ENCODE measurements at regions not wholly inside any gene's neighbourhood (a gene's known extent, or its start where the extent isn't known, plus 50 kb on each side); places are given as distances from the start of the nearest gene placed in this dataset.

DNA sequence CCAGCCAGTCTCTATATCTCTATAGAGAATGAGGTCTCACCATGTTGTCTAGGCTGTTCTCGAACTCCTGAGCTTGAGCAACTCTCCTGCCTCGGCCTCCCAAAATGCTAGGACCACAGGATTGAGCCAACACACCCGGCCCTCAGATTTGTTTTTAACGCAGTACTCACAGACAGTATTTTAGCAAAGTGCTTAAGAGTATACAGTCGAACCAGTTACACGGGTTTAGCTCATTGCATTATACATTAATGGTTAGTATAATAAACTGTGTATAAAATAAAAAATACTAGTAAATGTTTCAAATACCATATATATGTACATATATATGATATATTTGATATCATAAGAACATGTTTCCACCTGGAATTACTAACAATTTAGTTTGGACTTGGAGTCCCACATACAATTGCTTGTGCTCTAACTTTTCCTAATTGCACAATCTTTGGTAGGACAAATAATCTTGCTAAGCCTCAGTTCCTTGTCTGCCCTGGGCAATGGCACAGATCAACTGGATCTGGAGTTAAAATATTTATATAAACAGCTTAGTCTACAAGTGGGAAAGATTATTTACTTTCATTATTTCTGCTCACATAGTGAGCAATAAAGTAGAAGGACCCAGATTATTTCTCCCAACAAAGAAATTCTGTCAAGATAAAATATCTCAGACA, 508.9 kb upstream of the LRATD1 start:
- no peak overlapping the region for H3K9ac ChIP-seq (ENCODE audit: low read length in 2 of 2)

DNA sequence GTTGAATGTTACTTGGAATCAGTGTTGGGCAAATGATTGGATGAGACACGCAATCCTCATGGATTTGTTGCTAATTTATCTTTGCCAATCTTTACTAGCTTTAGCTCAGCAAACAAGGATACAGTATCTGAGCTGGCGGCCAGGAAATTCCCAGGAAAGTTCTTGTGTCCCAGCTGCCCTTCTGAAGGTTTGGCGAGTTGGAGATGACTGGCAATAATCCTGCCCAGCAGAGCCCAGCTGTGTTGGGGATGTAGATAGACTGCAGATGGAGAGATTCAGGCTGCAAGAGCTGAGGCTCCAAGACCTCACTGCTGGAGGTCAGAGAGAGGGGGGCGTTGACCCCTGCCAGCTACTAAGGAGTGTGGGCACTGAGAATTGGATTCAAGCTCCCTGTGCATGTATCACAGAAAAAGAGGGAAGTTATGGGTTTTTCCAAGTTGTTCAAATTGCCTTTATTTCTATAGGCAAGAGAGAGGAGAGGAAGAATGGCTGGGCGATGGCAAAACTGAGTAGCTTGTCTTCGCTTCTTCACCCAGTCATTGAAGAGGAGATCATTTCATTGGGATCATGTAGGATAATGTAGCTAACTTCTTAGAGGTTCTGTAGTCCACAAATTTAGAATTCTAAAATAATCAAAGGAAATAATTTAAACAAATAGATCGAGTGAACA, 506.8 kb upstream of the LRATD1 start:
- H3K9ac ChIP-seq (ENCODE audit: low read length in 2 of 2): no peak overlapping the region

More for the DNA sequence above, 508.9 kb upstream of the LRATD1 start:
- Histone ChIP-seq H3K27me3 (ENCODE audit: control insufficient read depth in 1 of 2, insufficient read depth in 2 of 2, low read length in 2 of 2) (no peaks in the 10 kb centered on the region), H3K9me3 (ENCODE audit: control insufficient read depth in 2 of 2, low read length in 2 of 2) (no peaks in the 10 kb centered on the region), H3K4me3 (ENCODE audit: low read length in 2 of 2) (no peak overlapping the region), H3K27ac (ENCODE audit: low read length) (no peak overlapping the region), H3K36me3 (ENCODE audit: control insufficient read depth in 2 of 2, insufficient read depth in 2 of 2, low read length in 2 of 2) (no peaks in the 10 kb centered on the region), H3K4me1 (ENCODE audit: control insufficient read depth, insufficient read depth, low read length) (no peaks in the 10 kb centered on the region)

DNA sequence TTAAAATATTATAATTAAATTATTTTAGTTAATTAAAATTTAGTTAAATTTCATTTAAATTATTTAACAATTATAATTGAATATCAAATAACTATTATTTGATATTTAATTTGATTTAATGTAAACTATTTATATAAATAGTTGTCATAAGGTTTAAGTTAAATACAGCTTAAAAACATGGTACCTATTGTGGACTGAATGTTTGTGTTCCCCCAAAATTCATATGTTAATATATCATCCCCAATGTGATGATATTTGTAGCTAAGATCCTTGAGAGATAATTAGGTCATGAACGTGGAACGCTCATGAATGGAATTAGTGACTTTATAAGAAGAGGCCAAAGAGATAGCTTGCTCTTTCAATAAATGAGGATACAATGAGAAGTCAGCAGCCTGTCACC, 505.7 kb upstream of the LRATD1 start:
- H3K4me3 ChIP-seq (ENCODE audit: low read length in 2 of 2): no peak overlapping the region

More for the DNA sequence above, 506.8 kb upstream of the LRATD1 start:
- Histone ChIP-seq H3K36me3 (ENCODE audit: control insufficient read depth in 2 of 2, insufficient read depth in 2 of 2, low read length in 2 of 2) (no peaks in the 10 kb centered on the region), H3K27ac (ENCODE audit: low read length) (no peak overlapping the region), H3K4me3 (ENCODE audit: low read length in 2 of 2) (no peak overlapping the region), H3K4me1 (ENCODE audit: control insufficient read depth, insufficient read depth, low read length) (no peaks in the 10 kb centered on the region), H3K27me3 (ENCODE audit: control insufficient read depth in 1 of 2, insufficient read depth in 2 of 2, low read length in 2 of 2) (no peaks in the 10 kb centered on the region), H3K9me3 (ENCODE audit: control insufficient read depth in 2 of 2, low read length in 2 of 2) (no peaks in the 10 kb centered on the region)

DNA sequence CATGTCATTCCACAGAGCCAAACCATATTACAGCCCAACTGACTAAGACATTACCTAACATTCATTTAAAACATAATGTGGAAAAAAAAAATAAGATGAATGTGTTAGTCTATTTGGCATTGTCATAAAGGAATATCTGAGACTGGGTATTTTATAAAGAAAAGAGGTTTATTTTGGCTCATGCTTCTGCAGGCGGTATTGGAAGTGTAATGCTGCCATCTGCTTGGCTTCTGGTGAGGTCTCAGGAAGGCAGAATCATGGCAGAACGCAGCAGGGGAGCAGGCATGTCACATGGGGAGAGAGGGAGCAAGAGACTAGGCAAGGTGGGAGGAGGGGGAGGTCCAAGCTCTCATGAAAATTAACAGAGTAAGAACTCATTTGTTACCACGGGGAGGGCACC, 504.8 kb upstream of the LRATD1 start:
- H3K4me1 ChIP-seq (ENCODE audit: control insufficient read depth, insufficient read depth, low read length): no peaks in the 10 kb centered on the region
- H3K4me3 ChIP-seq (ENCODE audit: low read length in 2 of 2): no peak overlapping the region
- no peaks in the 10 kb centered on the region for H3K27me3 ChIP-seq (ENCODE audit: control insufficient read depth in 1 of 2, insufficient read depth in 2 of 2, low read length in 2 of 2)
- H3K9me3 ChIP-seq (ENCODE audit: control insufficient read depth in 2 of 2, low read length in 2 of 2): no peaks in the 10 kb centered on the region
- no peaks in the 10 kb centered on the region for H3K36me3 ChIP-seq (ENCODE audit: control insufficient read depth in 2 of 2, insufficient read depth in 2 of 2, low read length in 2 of 2)
- H3K27ac ChIP-seq (ENCODE audit: low read length): no peak overlapping the region
- no peak overlapping the region for H3K9ac ChIP-seq (ENCODE audit: low read length in 2 of 2)

More for the DNA sequence above, 505.7 kb upstream of the LRATD1 start:
- Histone ChIP-seq H3K9ac (ENCODE audit: low read length in 2 of 2) (no peak overlapping the region), H3K36me3 (ENCODE audit: control insufficient read depth in 2 of 2, insufficient read depth in 2 of 2, low read length in 2 of 2) (no peaks in the 10 kb centered on the region), H3K27ac (ENCODE audit: low read length) (no peak overlapping the region), H3K27me3 (ENCODE audit: control insufficient read depth in 1 of 2, insufficient read depth in 2 of 2, low read length in 2 of 2) (no peaks in the 10 kb centered on the region), H3K9me3 (ENCODE audit: control insufficient read depth in 2 of 2, low read length in 2 of 2) (no peaks in the 10 kb centered on the region), H3K4me1 (ENCODE audit: control insufficient read depth, insufficient read depth, low read length) (no peaks in the 10 kb centered on the region)

DNA sequence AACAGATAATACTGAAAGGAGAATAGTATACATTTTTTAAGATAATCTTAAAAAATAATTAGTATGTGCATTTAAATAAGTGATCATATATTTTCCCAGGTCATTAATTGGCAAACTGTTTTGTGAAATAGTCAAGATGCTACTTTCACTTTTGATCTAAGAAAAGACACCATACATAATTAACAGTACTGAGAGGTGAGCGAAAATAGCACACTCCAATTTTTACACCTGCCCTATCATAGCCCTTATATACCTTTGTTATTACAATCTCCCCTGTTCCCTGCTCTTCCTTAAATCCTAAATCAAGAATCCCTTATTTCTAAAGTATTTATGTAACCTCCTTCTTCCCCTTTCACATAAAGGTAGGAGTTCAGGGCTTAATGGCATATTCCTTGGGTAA, 500.1 kb upstream of the LRATD1 start:
- Histone ChIP-seq H3K4me3 (ENCODE audit: low read length in 2 of 2) (no peak overlapping the region), H3K27me3 (ENCODE audit: control insufficient read depth in 1 of 2, insufficient read depth in 2 of 2, low read length in 2 of 2) (no peaks in the 10 kb centered on the region), H3K36me3 (ENCODE audit: control insufficient read depth in 2 of 2, insufficient read depth in 2 of 2, low read length in 2 of 2) (no peaks in the 10 kb centered on the region), H3K4me1 (ENCODE audit: control insufficient read depth, insufficient read depth, low read length) (no peaks in the 10 kb centered on the region), H3K9me3 (ENCODE audit: control insufficient read depth in 2 of 2, low read length in 2 of 2) (no peaks in the 10 kb centered on the region), H3K9ac (ENCODE audit: low read length in 2 of 2) (no peak overlapping the region), H3K27ac (ENCODE audit: low read length) (no peak overlapping the region)

DNA sequence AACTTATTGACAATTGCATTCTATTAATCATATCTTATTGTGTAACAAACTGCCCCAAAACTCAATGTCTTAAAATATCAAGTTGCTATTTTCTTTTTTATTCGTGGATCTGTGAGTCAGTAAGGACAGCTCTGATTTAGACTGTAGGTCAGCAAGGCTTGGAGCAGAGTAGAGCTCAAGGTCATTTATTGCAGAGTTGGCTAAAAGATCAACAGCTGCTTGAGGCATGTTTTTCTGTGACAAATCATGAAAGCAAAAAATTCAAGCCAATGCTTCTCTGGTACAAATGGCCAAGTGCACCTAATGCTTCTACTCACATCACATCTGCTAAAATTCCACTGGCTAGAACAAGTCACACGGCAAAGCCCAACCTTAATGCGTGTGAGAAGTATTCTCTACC, 497.7 kb upstream of the LRATD1 start:
- H3K9ac ChIP-seq (ENCODE audit: low read length in 2 of 2): no peak overlapping the region
- H3K27ac ChIP-seq (ENCODE audit: low read length): no peak overlapping the region
- no peak overlapping the region for H3K4me3 ChIP-seq (ENCODE audit: low read length in 2 of 2)
- H3K9me3 ChIP-seq (ENCODE audit: control insufficient read depth in 2 of 2, low read length in 2 of 2): no peaks in the 10 kb centered on the region
- no peaks in the 10 kb centered on the region for H3K4me1 ChIP-seq (ENCODE audit: control insufficient read depth, insufficient read depth, low read length)
- H3K36me3 ChIP-seq (ENCODE audit: control insufficient read depth in 2 of 2, insufficient read depth in 2 of 2, low read length in 2 of 2): no peaks in the 10 kb centered on the region
- H3K27me3 ChIP-seq (ENCODE audit: control insufficient read depth in 1 of 2, insufficient read depth in 2 of 2, low read length in 2 of 2): no peaks in the 10 kb centered on the region

DNA sequence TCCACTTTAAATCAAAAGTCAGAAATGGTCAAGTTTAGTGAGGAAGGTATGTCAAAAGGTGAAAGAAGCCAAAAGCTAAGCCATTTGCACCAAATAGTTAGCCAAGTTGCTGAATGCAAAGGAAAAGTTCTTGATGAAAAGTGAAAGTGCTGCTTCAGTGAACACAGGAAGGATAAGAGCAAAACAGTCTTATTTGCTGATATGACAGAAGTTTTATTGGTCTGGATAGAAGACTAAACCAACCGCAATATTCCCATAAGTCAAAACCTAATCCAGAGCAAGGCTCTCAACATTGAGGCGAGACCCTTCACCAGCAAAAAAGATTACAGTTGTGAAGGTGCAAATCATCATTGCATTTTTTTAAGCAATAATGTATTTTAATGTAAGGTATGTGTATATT, 496.5 kb upstream of the LRATD1 start:
- Histone ChIP-seq H3K27ac (ENCODE audit: low read length) (no peak overlapping the region), H3K27me3 (ENCODE audit: control insufficient read depth in 1 of 2, insufficient read depth in 2 of 2, low read length in 2 of 2) (no peaks in the 10 kb centered on the region), H3K9ac (ENCODE audit: low read length in 2 of 2) (no peak overlapping the region), H3K9me3 (ENCODE audit: control insufficient read depth in 2 of 2, low read length in 2 of 2) (no peaks in the 10 kb centered on the region), H3K4me1 (ENCODE audit: control insufficient read depth, insufficient read depth, low read length) (no peaks in the 10 kb centered on the region), H3K4me3 (ENCODE audit: low read length in 2 of 2) (no peak overlapping the region), H3K36me3 (ENCODE audit: control insufficient read depth in 2 of 2, insufficient read depth in 2 of 2, low read length in 2 of 2) (no peaks in the 10 kb centered on the region)

DNA sequence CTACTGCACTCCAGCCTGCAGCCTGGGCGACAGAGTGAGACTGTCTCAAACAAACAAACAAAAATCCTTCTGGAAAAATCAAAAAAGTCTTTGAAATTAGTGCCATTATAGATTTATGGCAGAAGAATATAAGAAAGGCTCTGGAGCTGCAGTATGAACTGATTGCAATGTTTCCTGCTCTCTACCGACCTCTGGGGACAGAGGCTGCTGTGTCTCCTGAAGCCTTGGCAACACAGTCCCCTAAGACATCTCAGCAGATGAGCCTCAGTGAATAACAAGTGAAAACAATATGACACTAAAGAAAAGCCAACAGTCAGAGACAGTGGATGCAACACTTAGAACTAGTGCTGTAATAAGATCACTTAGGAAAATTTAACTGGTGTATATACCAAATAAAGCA, 494.9 kb upstream of the LRATD1 start:
- no peak overlapping the region for H3K4me3 ChIP-seq (ENCODE audit: low read length in 2 of 2)
- no peak overlapping the region for H3K27ac ChIP-seq (ENCODE audit: low read length)
- no peaks in the 10 kb centered on the region for H3K9me3 ChIP-seq (ENCODE audit: control insufficient read depth in 2 of 2, low read length in 2 of 2)
- no peaks in the 10 kb centered on the region for H3K36me3 ChIP-seq (ENCODE audit: control insufficient read depth in 2 of 2, insufficient read depth in 2 of 2, low read length in 2 of 2)
- no peak overlapping the region for H3K9ac ChIP-seq (ENCODE audit: low read length in 2 of 2)
- H3K4me1 ChIP-seq (ENCODE audit: control insufficient read depth, insufficient read depth, low read length): no peaks in the 10 kb centered on the region
- no peaks in the 10 kb centered on the region for H3K27me3 ChIP-seq (ENCODE audit: control insufficient read depth in 1 of 2, insufficient read depth in 2 of 2, low read length in 2 of 2)

DNA sequence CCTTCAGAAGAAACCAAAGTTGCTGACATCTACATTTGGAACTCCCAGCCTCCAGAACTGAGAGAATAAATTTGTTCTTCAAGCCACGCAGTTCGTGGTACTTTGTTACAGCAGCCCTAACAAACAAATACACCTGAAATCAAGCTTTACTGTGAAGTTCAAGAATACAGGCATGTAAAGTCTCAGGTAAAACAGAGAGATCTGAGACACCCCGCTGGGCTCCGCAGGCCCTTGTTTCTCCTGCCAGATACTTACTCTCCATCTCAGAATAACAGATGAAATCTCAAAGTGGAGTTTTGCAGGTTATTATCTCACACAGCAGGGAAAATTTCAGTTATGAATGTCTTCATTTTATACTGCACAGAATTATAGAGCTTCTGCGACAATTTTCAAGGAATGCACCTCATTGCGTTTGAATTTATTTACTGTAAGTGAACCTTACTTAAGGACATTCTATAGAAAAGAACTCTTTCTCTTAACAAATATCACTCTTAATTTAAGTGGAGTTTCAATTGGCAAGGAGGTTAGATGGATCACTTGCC, 492.4 kb upstream of the LRATD1 start:
- no peaks in the 10 kb centered on the region for H3K27me3 ChIP-seq (ENCODE audit: control insufficient read depth in 1 of 2, insufficient read depth in 2 of 2, low read length in 2 of 2)
- H3K27ac ChIP-seq (ENCODE audit: low read length): no peak overlapping the region
- H3K4me1 ChIP-seq (ENCODE audit: control insufficient read depth, insufficient read depth, low read length): no peaks in the 10 kb centered on the region
- no peak overlapping the region for H3K4me3 ChIP-seq (ENCODE audit: low read length in 2 of 2)
- H3K9ac ChIP-seq (ENCODE audit: low read length in 2 of 2): no peak overlapping the region
- no peaks in the 10 kb centered on the region for H3K36me3 ChIP-seq (ENCODE audit: control insufficient read depth in 2 of 2, insufficient read depth in 2 of 2, low read length in 2 of 2)
- no peaks in the 10 kb centered on the region for H3K9me3 ChIP-seq (ENCODE audit: control insufficient read depth in 2 of 2, low read length in 2 of 2)

DNA sequence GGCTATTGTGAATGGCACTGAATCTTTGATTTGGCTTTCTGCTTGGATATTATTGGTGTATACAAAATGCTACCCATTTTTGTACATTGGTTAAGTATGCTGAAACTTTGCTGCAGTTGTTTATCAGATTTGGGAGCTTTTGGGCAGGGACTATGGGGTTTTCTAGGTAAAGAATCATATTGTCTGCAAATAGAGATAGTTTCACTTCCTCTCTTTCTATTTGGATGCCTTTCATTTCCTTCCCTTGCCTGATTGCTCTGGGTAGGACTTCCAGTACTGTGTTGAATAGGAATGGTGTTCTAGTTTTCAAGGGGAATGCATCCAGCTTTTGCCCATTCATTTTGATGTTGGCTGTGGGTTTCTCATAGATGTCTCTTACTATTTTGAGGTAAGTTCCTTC, 489.1 kb upstream of the LRATD1 start:
- H3K27me3 ChIP-seq (ENCODE audit: control insufficient read depth in 1 of 2, insufficient read depth in 2 of 2, low read length in 2 of 2): no peaks in the 10 kb centered on the region
- H3K4me3 ChIP-seq (ENCODE audit: low read length in 2 of 2): no peak overlapping the region
- no peaks in the 10 kb centered on the region for H3K36me3 ChIP-seq (ENCODE audit: control insufficient read depth in 2 of 2, insufficient read depth in 2 of 2, low read length in 2 of 2)
- no peak overlapping the region for H3K27ac ChIP-seq (ENCODE audit: low read length)
- H3K4me1 ChIP-seq (ENCODE audit: control insufficient read depth, insufficient read depth, low read length): no peaks in the 10 kb centered on the region
- H3K9ac ChIP-seq (ENCODE audit: low read length in 2 of 2): no peak overlapping the region
- H3K9me3 ChIP-seq (ENCODE audit: control insufficient read depth in 2 of 2, low read length in 2 of 2): no peaks in the 10 kb centered on the region

DNA sequence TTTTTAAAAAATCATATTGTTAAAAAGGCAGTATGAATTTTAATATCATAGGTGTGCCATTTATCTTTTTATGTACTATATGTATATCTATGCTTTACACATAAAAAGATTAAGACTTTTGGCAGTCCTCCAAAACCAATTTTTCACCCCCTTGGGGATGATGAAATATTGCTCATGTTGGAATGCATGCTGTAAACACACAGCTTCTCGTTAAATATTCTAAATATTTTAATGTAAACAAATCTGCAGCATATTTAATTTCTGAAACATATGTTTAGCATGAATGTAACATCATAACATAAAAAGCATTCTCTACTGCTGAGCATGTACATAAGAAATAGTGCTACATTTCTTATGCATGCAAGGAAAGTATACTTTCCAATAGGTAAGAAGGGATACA, 484.3 kb upstream of the LRATD1 start:
- no peaks in the 10 kb centered on the region for H3K27me3 ChIP-seq (ENCODE audit: control insufficient read depth in 1 of 2, insufficient read depth in 2 of 2, low read length in 2 of 2)
- H3K9me3 ChIP-seq (ENCODE audit: control insufficient read depth in 2 of 2, low read length in 2 of 2): no peaks in the 10 kb centered on the region
- H3K27ac ChIP-seq (ENCODE audit: low read length): no peak overlapping the region
- no peak overlapping the region for H3K4me3 ChIP-seq (ENCODE audit: low read length in 2 of 2)
- no peaks in the 10 kb centered on the region for H3K4me1 ChIP-seq (ENCODE audit: control insufficient read depth, insufficient read depth, low read length)
- no peaks in the 10 kb centered on the region for H3K36me3 ChIP-seq (ENCODE audit: control insufficient read depth in 2 of 2, insufficient read depth in 2 of 2, low read length in 2 of 2)
- no peak overlapping the region for H3K9ac ChIP-seq (ENCODE audit: low read length in 2 of 2)

All from stomach smooth muscle (tissue), 2 donors.